Common myeloid progenitor, CD34-positive (primary cell): ENCODE measurements at regions not wholly inside any gene's neighbourhood (a gene's known extent, or its start where the extent isn't known, plus 50 kb on each side); places are given as distances from the start of the nearest gene placed in this dataset.
"Not testable (repeated sequence)": the region's sequence is repeated elsewhere in the genome, so short reads cannot be mapped to it uniquely, and the experiment has no call there.

ENCODE experiments used
- CTCF ChIA-PET: fragments of 350-600 bp; sonication (Branson Sonifier 250); formaldehyde crosslinking; loops from one replicate; lab custom pipeline; 2021; ENCODE audit warnings: antibody characterized with exemption; lab: Charles Lee
- POLR2A ChIA-PET: fragments of 350-600 bp; sonication (Branson Sonifier 250); formaldehyde crosslinking; loops from one replicate; lab custom pipeline; 2021; ENCODE audit warnings: antibody characterized with exemption; lab: Charles Lee
- DNase-seq, 3 donors: peaks; one replicate each; pipeline versions ENCODE4 v3.0.0 to v3.0.0-alpha.2; 2013
- H3K27ac ChIP-seq, 2 experiments: 1 replicate in 1 of 2; 2 replicates in 1 of 2; pipeline ENCODE4 v1.7.0; 2013; ENCODE audit warnings: inconsistent platforms in 2 of 2, low read length in 2 of 2, mild to moderate bottlenecking in 2 of 2, low read depth in 1 of 2, moderate library complexity in 1 of 2; ENCODE audit not compliant: severe bottlenecking in 2 of 2, insufficient read depth in 1 of 2, poor library complexity in 1 of 2
- H3K27me3 ChIP-seq, 5 experiments: replicated peaks in 2 of 5; 1 replicate in 3 of 5; 2 replicates in 2 of 5; pipeline versions ENCODE4 v1.6.1 to v1.7.0; 2013; ENCODE audit warnings: low read length in 4 of 5, mild to moderate bottlenecking in 2 of 5, moderate library complexity in 2 of 5, inconsistent platforms in 1 of 5; ENCODE audit not compliant: insufficient read depth in 5 of 5, control insufficient read depth in 4 of 5
- H3K36me3 ChIP-seq, 4 experiments: 1 replicate in 2 of 4; 2 replicates in 2 of 4; pipeline versions ENCODE4 v1.6.1 to v1.7.0; 2013; ENCODE audit warnings: low read length in 3 of 4, control low read depth in 1 of 4, mild to moderate bottlenecking in 1 of 4; ENCODE audit not compliant: control insufficient read depth in 4 of 4, insufficient read depth in 4 of 4
- H3K4me1 ChIP-seq, 4 experiments: 1 replicate in 3 of 4; 2 replicates in 1 of 4; pipeline versions ENCODE4 v1.6.1 to v1.7.1; 2013; ENCODE audit warnings: low read length in 3 of 4, mild to moderate bottlenecking in 3 of 4, control low read depth in 1 of 4, inconsistent platforms in 1 of 4, moderate library complexity in 1 of 4; ENCODE audit not compliant: control insufficient read depth in 4 of 4, insufficient read depth in 4 of 4; ENCODE audit errors: control extremely low read depth in 1 of 4
- H3K4me3 ChIP-seq, 7 experiments: 1 replicate in 4 of 7; 2 replicates in 3 of 7; pipeline versions ENCODE4 v1.5.1 to v1.7.0; 2013; ENCODE audit warnings: mild to moderate bottlenecking in 7 of 7, low read length in 6 of 7, moderate library complexity in 6 of 7, inconsistent platforms in 2 of 7, low read depth in 2 of 7, control low read depth in 1 of 7; ENCODE audit not compliant: insufficient read depth in 4 of 7, control insufficient read depth in 1 of 7; ENCODE audit errors: extremely low read depth in 1 of 7
- H3K9me3 ChIP-seq, 5 experiments: 1 replicate in 4 of 5; 2 replicates in 1 of 5; pipeline versions ENCODE4 v1.6.1 to v1.7.1; 2013; ENCODE audit warnings: low read length in 4 of 5, mild to moderate bottlenecking in 2 of 5, inconsistent platforms in 1 of 5, low read depth in 1 of 5, moderate library complexity in 1 of 5; ENCODE audit not compliant: control insufficient read depth in 4 of 5, insufficient read depth in 2 of 5; ENCODE audit errors: control extremely low read depth in 1 of 5
- WGBS: methylation state at CpG from one replicate; pipeline ENCODE4 v1.1.5; 2013; ENCODE audit not compliant: insufficient coverage; 5-methylcytosine and 5-hydroxymethylcytosine counted together

- DNase-seq = no peak
- no peaks in the 10 kb centered on the region for H3K4me1 ChIP-seq
- ChIA-PET CTCF (no interaction called here), POLR2A (no interaction called here)
- no peaks in the 10 kb centered on the region for H3K27me3 ChIP-seq
- no peak overlapping the region for H3K4me3 ChIP-seq
- WGBS = 100% methylated on average over 2 of the region's 5 CpGs
- no peak overlapping the region for H3K27ac ChIP-seq
- H3K9me3 ChIP-seq = peaks cover 0 to 3% (median 0%) of the 10 kb centered on the region in 5 experiments
- H3K36me3 ChIP-seq = no peaks in the 10 kb centered on the region
Measured at GRCh38 chr2:63742580-63742976, 99.1 kb upstream of the UGP2 start.

GRCh38 chr2:63743170-63743981 is 98.3 kb upstream of the UGP2 start:
- Histone ChIP-seq H3K27ac (no peak overlapping the region), H3K36me3 (no peaks in the 10 kb centered on the region), H3K4me1 (no peaks in the 10 kb centered on the region), H3K9me3 (peaks cover 0 to 3% (median 0%) of the 10 kb centered on the region in 5 experiments), H3K4me3 (no peak overlapping the region), H3K27me3 (no peaks in the 10 kb centered on the region)
- DNase-seq = no peak
- ChIA-PET POLR2A (no interaction called here), CTCF (interaction anchor here (1.0 to 1.6 kb wide), 2 partner anchors 24 to 44 kb away, joined by 3 to 6 read pairs; no protein-coding TSS in a partner anchor)
- no CpG with 5 or more reads among the region's 2 CpGs for WGBS

GRCh38 chr2:63743982-63744966 is 97.4 kb upstream of the UGP2 start:
- Histone ChIP-seq H3K4me1 (no peaks in the 10 kb centered on the region), H3K9me3 (peaks cover 0 to 3% (median 0%) of the 10 kb centered on the region in 5 experiments), H3K36me3 (no peaks in the 10 kb centered on the region), H3K27me3 (no peaks in the 10 kb centered on the region), H3K27ac (no peak overlapping the region), H3K4me3 (no peak overlapping the region)
- no peak for DNase-seq
- CTCF ChIA-PET = interaction anchor here (1.0 to 1.6 kb wide), 2 partner anchors 23 to 45 kb away, joined by 3 to 6 read pairs; no protein-coding TSS in a partner anchor
- POLR2A ChIA-PET = no interaction called here
- WGBS = 97% methylated on average over 4 of the region's 6 CpGs

- POLR2A ChIA-PET, H3K27me3 ChIP-seq, H3K36me3 ChIP-seq, DNase-seq, H3K4me1 ChIP-seq, CTCF ChIA-PET, H3K9me3 ChIP-seq, H3K4me3 ChIP-seq, H3K27ac ChIP-seq: not testable (repeated sequence)
- 97% methylated on average over 8 of the region's 8 CpGs for WGBS
Measured at GRCh38 chr2:63746548-63746947, 95.1 kb upstream of the UGP2 start.

- Histone ChIP-seq H3K4me3 (no peak overlapping the region), H3K4me1 (peaks cover 0 to 3% (median 0%) of the 10 kb centered on the region in 4 experiments), H3K9me3 (no peaks in the 10 kb centered on the region), H3K36me3 (no peaks in the 10 kb centered on the region), H3K27me3 (no peaks in the 10 kb centered on the region), H3K27ac (no peak overlapping the region)
- no peak for DNase-seq
- CTCF ChIA-PET = interaction anchor here (1.0 to 1.1 kb wide), 2 partner anchors 13 to 17 kb away, joined by 3 read pairs; no protein-coding TSS in a partner anchor
- POLR2A ChIA-PET = no interaction called here
- 100% methylated on average over 3 of the region's 3 CpGs for WGBS
Measured at GRCh38 chr2:63751901-63752300, 89.8 kb upstream of the UGP2 start.

GRCh38 chr2:63755216-63755615 is 86.5 kb upstream of the UGP2 start:
- Histone ChIP-seq H3K27ac (no peak overlapping the region), H3K4me1 (peaks cover 0 to 9% (median 3%) of the 10 kb centered on the region in 4 experiments), H3K36me3 (no peaks in the 10 kb centered on the region), H3K4me3 (no peak overlapping the region), H3K27me3 (no peaks in the 10 kb centered on the region), H3K9me3 (no peaks in the 10 kb centered on the region)
- 100% methylated on average over 3 of the region's 6 CpGs for WGBS
- DNase-seq = no peak
- ChIA-PET POLR2A (no interaction called here), CTCF (no interaction called here)
